Liver (tissue), 8 donors: ENCODE measurements at regions not wholly inside any gene's neighbourhood (a gene's known extent, or its start where the extent isn't known, plus 50 kb on each side); places are given as distances from the start of the nearest gene placed in this dataset.

Experiments used
- DNase-seq: peaks from one replicate; pipeline ENCODE4 v3.0.0-alpha.2; 2017; ENCODE audit warnings: low spot score
- H3K27ac ChIP-seq, 2 donors: one replicate each; pipeline ENCODE4 v1.7.0; 2013; ENCODE audit warnings: inconsistent platforms in 2 of 2, low read length in 2 of 2, control low read depth in 1 of 2, low read depth in 1 of 2, mild to moderate bottlenecking in 1 of 2
- H3K27me3 ChIP-seq, 4 donors: one replicate each; pipeline versions ENCODE4 v1.6.1 to v1.7.0; 2013; ENCODE audit warnings: low read length in 3 of 4, inconsistent platforms in 1 of 4, mild to moderate bottlenecking in 1 of 4, moderate library complexity in 1 of 4; ENCODE audit not compliant: control insufficient read depth in 4 of 4, insufficient read depth in 4 of 4
- H3K36me3 ChIP-seq, 4 donors: one replicate each; pipeline versions ENCODE4 v1.6.1 to v1.7.0; 2013; ENCODE audit warnings: low read length in 3 of 4, mild to moderate bottlenecking in 3 of 4, low read depth in 1 of 4, moderate library complexity in 1 of 4; ENCODE audit not compliant: control insufficient read depth in 4 of 4, insufficient read depth in 3 of 4
- H3K4me1 ChIP-seq, 4 donors: one replicate each; pipeline versions ENCODE4 v1.6.1 to v1.7.0; 2013; ENCODE audit warnings: low read length in 3 of 4, mild to moderate bottlenecking in 3 of 4, moderate library complexity in 1 of 4; ENCODE audit not compliant: control insufficient read depth in 4 of 4, insufficient read depth in 4 of 4
- H3K4me3 ChIP-seq, 3 donors: one replicate each; pipeline versions ENCODE4 v1.6.1 to v1.7.0; 2013; ENCODE audit warnings: low read length in 3 of 3, control low read depth in 1 of 3, low read depth in 1 of 3, mild to moderate bottlenecking in 1 of 3
- H3K9ac ChIP-seq, 2 donors: one replicate each; pipeline ENCODE4 v1.7.0; 2013; ENCODE audit warnings: low read length in 2 of 2, mild to moderate bottlenecking in 2 of 2, moderate library complexity in 2 of 2, control low read depth in 1 of 2, low read depth in 1 of 2
- H3K9me3 ChIP-seq, 4 donors: one replicate each; pipeline versions ENCODE4 v1.6.1 to v1.7.0; 2013; ENCODE audit warnings: low read length in 3 of 4; ENCODE audit not compliant: control insufficient read depth in 4 of 4
- EGR1 ChIP-seq, 2 donors: IDR thresholded peaks; 2 replicates each; pipeline ENCODE4 v1.6.1; 2016 to 2018; ENCODE audit warnings: antibody characterized with exemption in 2 of 2, low read depth in 2 of 2
- FOXA1 ChIP-seq: IDR thresholded peaks from 2 replicates; pipeline ENCODE4 v1.6.1; 2016; ENCODE audit warnings: antibody characterized with exemption
- FOXA2 ChIP-seq: IDR thresholded peaks from 2 replicates; pipeline ENCODE4 v1.6.1; 2016; ENCODE audit warnings: antibody characterized with exemption
- GABPA ChIP-seq, 2 donors: IDR thresholded peaks in 1 of 2; conservative IDR thresholded peaks in 1 of 2; 2 replicates each; pipeline ENCODE4 v1.6.1; 2016; ENCODE audit warnings: antibody characterized with exemption in 2 of 2, mild to moderate bottlenecking in 1 of 2, moderate library complexity in 1 of 2
- HNF4A ChIP-seq, 2 donors: conservative IDR thresholded peaks; 2 replicates each; pipeline ENCODE4 v1.6.1; 2016; ENCODE audit warnings: antibody characterized with exemption in 2 of 2, mild to moderate bottlenecking in 2 of 2
- HNF4G ChIP-seq: IDR thresholded peaks from 2 replicates; pipeline ENCODE4 v1.6.1; 2016; ENCODE audit warnings: antibody characterized with exemption
- JUND ChIP-seq, 2 donors: IDR thresholded peaks; 2 replicates each; pipeline ENCODE4 v1.6.1; 2016; ENCODE audit warnings: antibody characterized with exemption in 2 of 2
- NR2F2 ChIP-seq: IDR thresholded peaks from 2 replicates; pipeline ENCODE4 v1.6.1; 2016; ENCODE audit warnings: antibody characterized with exemption
- RXRA ChIP-seq, 2 donors: IDR thresholded peaks; 2 replicates each; pipeline ENCODE4 v1.6.1; 2017 to 2018; ENCODE audit warnings: antibody characterized with exemption in 2 of 2, mild to moderate bottlenecking in 1 of 2
- SP1 ChIP-seq: IDR thresholded peaks from 2 replicates; pipeline ENCODE4 v1.6.1; 2018; ENCODE audit warnings: antibody characterized with exemption, mild to moderate bottlenecking
- TAF1 ChIP-seq: conservative IDR thresholded peaks from 2 replicates; pipeline ENCODE4 v1.6.1; 2016; ENCODE audit warnings: antibody characterized with exemption, mild to moderate bottlenecking
- YY1 ChIP-seq: IDR thresholded peaks from 2 replicates; pipeline ENCODE4 v1.6.1; 2016; ENCODE audit warnings: antibody characterized with exemption, mild to moderate bottlenecking
- WGBS: extraction: QIAGEN DNeasy Blood & Tissue Kit; methylation state at CpG from one replicate; pipeline ENCODE4 v1.1.7; 2013; 5-methylcytosine and 5-hydroxymethylcytosine counted together
- TF ChIP-seq, protein P1 (sequence below): IDR thresholded peaks from 2 replicates; pipeline ENCODE4 v1.6.1; 2016; ENCODE audit warnings: antibody characterized with exemption
- TF ChIP-seq, protein P2 (sequence below): fragments of 150-350 bp; IDR thresholded peaks from 2 replicates; pipeline ENCODE4 v1.5.1; 2017; ENCODE audit warnings: improper control_type of control experiment, low read depth, low read length; ENCODE audit not compliant: missing input control
- TF ChIP-seq, protein P3 (sequence below): IDR thresholded peaks from 2 replicates; pipeline ENCODE4 v1.6.1; 2016; ENCODE audit warnings: antibody characterized with exemption, mild to moderate bottlenecking
- TF ChIP-seq, protein P4 (sequence below): IDR thresholded peaks from 2 replicates; pipeline ENCODE4 v1.6.1; 2016; ENCODE audit warnings: antibody characterized with exemption
- donor health status: healthy.
- donor health status: healthy.
- donor health status: healthy.
- donor health status: healthy.
- donor health status: healthy.

DNA sequence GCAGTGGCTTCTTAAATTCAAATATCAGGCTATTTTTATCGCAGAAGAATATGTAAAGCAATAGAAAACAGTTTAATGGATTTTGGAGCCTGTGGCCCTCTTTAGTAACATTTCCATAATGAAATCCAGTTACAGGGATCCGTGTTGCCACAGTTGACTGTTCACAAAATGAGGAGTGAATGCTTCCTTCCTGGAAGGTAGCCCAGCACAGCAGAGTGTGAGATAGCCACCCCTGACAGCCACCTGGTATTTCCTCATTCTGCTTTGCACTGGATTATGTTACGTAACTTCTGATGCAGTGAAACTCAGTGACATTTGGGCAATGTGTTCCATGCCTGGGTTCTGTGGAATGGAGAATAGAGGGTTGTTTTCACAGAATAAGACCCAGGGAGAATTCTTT lies 517.2 kb downstream of the RBFOX1 start:
- H3K27me3 ChIP-seq: peaks cover 0 to 3% (median 0%) of the 10 kb centered on the region in 4 donors
- no peak for DNase-seq
- no peaks in the 10 kb centered on the region for H3K4me1 ChIP-seq
- H3K9ac ChIP-seq: no peak overlapping the region
- H3K4me3 ChIP-seq: no peak overlapping the region
- H3K36me3 ChIP-seq: no peaks in the 10 kb centered on the region
- H3K9me3 ChIP-seq: no peaks in the 10 kb centered on the region
- no peak for TF ChIP-seq NR2F2
- no peak for TF ChIP-seq TAF1
- TF ChIP-seq EGR1 (IDR thresholded peaks at IDR 0.05; ENCODE audit: low read depth in 2 of 2): no peak
- TF ChIP-seq FOXA2: no peak
- TF ChIP-seq FOXA1: no peak
- TF ChIP-seq HNF4A (conservative IDR thresholded peaks at IDR 0.05): no peak
- TF ChIP-seq JUND (IDR thresholded peaks at IDR 0.05): no peak
- TF ChIP-seq RXRA (IDR thresholded peaks at IDR 0.05): no peak
- TF ChIP-seq, protein P1, sequence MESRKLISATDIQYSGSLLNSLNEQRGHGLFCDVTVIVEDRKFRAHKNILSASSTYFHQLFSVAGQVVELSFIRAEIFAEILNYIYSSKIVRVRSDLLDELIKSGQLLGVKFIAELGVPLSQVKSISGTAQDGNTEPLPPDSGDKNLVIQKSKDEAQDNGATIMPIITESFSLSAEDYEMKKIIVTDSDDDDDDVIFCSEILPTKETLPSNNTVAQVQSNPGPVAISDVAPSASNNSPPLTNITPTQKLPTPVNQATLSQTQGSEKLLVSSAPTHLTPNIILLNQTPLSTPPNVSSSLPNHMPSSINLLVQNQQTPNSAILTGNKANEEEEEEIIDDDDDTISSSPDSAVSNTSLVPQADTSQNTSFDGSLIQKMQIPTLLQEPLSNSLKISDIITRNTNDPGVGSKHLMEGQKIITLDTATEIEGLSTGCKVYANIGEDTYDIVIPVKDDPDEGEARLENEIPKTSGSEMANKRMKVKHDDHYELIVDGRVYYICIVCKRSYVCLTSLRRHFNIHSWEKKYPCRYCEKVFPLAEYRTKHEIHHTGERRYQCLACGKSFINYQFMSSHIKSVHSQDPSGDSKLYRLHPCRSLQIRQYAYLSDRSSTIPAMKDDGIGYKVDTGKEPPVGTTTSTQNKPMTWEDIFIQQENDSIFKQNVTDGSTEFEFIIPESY: no peak
- TF ChIP-seq, protein P2, sequence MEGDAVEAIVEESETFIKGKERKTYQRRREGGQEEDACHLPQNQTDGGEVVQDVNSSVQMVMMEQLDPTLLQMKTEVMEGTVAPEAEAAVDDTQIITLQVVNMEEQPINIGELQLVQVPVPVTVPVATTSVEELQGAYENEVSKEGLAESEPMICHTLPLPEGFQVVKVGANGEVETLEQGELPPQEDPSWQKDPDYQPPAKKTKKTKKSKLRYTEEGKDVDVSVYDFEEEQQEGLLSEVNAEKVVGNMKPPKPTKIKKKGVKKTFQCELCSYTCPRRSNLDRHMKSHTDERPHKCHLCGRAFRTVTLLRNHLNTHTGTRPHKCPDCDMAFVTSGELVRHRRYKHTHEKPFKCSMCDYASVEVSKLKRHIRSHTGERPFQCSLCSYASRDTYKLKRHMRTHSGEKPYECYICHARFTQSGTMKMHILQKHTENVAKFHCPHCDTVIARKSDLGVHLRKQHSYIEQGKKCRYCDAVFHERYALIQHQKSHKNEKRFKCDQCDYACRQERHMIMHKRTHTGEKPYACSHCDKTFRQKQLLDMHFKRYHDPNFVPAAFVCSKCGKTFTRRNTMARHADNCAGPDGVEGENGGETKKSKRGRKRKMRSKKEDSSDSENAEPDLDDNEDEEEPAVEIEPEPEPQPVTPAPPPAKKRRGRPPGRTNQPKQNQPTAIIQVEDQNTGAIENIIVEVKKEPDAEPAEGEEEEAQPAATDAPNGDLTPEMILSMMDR: no peak
- no peak for TF ChIP-seq YY1
- TF ChIP-seq GABPA (IDR thresholded peaks at IDR 0.05 in 1 of 2, conservative IDR thresholded peaks at IDR 0.05 in 1 of 2): no peak
- TF ChIP-seq, protein P3, sequence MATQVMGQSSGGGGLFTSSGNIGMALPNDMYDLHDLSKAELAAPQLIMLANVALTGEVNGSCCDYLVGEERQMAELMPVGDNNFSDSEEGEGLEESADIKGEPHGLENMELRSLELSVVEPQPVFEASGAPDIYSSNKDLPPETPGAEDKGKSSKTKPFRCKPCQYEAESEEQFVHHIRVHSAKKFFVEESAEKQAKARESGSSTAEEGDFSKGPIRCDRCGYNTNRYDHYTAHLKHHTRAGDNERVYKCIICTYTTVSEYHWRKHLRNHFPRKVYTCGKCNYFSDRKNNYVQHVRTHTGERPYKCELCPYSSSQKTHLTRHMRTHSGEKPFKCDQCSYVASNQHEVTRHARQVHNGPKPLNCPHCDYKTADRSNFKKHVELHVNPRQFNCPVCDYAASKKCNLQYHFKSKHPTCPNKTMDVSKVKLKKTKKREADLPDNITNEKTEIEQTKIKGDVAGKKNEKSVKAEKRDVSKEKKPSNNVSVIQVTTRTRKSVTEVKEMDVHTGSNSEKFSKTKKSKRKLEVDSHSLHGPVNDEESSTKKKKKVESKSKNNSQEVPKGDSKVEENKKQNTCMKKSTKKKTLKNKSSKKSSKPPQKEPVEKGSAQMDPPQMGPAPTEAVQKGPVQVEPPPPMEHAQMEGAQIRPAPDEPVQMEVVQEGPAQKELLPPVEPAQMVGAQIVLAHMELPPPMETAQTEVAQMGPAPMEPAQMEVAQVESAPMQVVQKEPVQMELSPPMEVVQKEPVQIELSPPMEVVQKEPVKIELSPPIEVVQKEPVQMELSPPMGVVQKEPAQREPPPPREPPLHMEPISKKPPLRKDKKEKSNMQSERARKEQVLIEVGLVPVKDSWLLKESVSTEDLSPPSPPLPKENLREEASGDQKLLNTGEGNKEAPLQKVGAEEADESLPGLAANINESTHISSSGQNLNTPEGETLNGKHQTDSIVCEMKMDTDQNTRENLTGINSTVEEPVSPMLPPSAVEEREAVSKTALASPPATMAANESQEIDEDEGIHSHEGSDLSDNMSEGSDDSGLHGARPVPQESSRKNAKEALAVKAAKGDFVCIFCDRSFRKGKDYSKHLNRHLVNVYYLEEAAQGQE: no peak
- TF ChIP-seq SP1: no peak
- TF ChIP-seq, protein P4, sequence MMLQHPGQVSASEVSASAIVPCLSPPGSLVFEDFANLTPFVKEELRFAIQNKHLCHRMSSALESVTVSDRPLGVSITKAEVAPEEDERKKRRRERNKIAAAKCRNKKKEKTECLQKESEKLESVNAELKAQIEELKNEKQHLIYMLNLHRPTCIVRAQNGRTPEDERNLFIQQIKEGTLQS: no peak
- no peak overlapping the region for H3K27ac ChIP-seq
- WGBS: 63% methylated on average over 3 of the region's 3 CpGs

DNA sequence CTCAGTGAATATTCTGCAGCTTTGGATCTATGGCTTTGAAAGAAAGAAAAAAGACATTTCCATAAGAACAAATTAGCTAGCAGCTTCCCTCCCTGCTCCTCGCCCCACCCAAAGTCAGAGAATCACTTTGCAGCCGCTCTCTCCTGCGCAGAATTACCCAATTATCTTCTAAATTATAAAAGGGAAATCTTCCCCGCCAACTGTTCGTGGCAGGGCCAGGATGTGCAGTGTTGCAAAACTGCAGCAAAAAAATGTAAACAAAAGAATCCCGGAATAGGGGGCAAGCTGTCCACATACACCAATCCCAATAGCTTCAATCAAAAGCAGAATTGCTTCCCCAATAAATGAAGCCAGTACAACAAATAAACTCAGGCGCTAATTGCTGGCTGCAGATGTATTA lies 510.6 kb downstream of the RBFOX1 start:
- Histone ChIP-seq H3K36me3 (no peaks in the 10 kb centered on the region), H3K27me3 (peaks cover 0 to 3% (median 2%) of the 10 kb centered on the region in 4 donors), H3K27ac (no peak overlapping the region), H3K4me1 (no peaks in the 10 kb centered on the region), H3K9me3 (no peaks in the 10 kb centered on the region), H3K4me3 (no peak overlapping the region), H3K9ac (no peak overlapping the region)
- no peak for TF ChIP-seq TAF1
- no peak for TF ChIP-seq HNF4G
- TF ChIP-seq FOXA2: no peak
- TF ChIP-seq NR2F2: no peak
- no peak for TF ChIP-seq EGR1 (IDR thresholded peaks at IDR 0.05; ENCODE audit: low read depth in 2 of 2)
- TF ChIP-seq, protein P3: no peak
- no peak for TF ChIP-seq HNF4A (conservative IDR thresholded peaks at IDR 0.05)
- no peak for TF ChIP-seq YY1
- no peak for DNase-seq
- 54% methylated on average over 7 of the region's 7 CpGs for WGBS
